ENCODE measurements at regions not wholly inside any gene's neighbourhood (a gene's known extent, or its start where the extent isn't known, plus 50 kb on each side); places are given as distances from the start of the nearest gene placed in this dataset.

DNA sequence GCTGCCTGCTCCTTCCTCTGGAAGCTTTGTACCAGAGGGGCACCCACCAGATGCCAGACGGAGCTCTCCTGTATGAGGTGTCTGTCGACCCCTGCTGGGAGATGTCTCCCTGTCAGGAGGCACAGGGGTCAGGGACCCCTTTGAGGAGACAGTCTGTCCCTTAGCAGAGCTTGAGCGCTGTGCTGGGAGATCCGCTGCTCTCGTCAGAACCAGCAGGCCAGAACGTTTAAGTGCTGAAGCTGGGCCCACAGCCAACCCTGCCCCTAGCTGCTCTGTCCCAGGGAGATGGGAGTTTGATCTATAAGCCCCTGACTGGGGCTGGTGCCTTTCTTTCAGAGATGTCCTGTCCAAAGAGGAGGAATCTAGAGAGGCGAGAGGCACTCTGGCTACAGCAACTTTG, 260.3 kb upstream of the GPRIN3 start:
- TF ChIP-seq, protein P1, sequence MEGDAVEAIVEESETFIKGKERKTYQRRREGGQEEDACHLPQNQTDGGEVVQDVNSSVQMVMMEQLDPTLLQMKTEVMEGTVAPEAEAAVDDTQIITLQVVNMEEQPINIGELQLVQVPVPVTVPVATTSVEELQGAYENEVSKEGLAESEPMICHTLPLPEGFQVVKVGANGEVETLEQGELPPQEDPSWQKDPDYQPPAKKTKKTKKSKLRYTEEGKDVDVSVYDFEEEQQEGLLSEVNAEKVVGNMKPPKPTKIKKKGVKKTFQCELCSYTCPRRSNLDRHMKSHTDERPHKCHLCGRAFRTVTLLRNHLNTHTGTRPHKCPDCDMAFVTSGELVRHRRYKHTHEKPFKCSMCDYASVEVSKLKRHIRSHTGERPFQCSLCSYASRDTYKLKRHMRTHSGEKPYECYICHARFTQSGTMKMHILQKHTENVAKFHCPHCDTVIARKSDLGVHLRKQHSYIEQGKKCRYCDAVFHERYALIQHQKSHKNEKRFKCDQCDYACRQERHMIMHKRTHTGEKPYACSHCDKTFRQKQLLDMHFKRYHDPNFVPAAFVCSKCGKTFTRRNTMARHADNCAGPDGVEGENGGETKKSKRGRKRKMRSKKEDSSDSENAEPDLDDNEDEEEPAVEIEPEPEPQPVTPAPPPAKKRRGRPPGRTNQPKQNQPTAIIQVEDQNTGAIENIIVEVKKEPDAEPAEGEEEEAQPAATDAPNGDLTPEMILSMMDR (IDR thresholded peaks at IDR 0.05) = no peak
- TF ChIP-seq POLR2A (IDR thresholded peaks at IDR 0.05) = no peak
